Gastrocnemius medialis (tissue), 4 donors: ENCODE measurements at regions not wholly inside any gene's neighbourhood (a gene's known extent, or its start where the extent isn't known, plus 50 kb on each side); places are given as distances from the start of the nearest gene placed in this dataset.

Source experiments
- POLR2A ChIP-seq, 2 donors: fragments of 450-650 bp; IDR thresholded peaks; one replicate each; pipeline ENCODE4 v1.6.1; 2017; ENCODE audit warnings: antibody characterized with exemption in 2 of 2, mild to moderate bottlenecking in 2 of 2, moderate library complexity in 2 of 2
- TF ChIP-seq, protein P1 (sequence below), 5 experiments: fragments of 450-650 bp in 3 of 5; fragments of 200-600 bp in 2 of 5; sonication (generic) in 2 of 5; IDR thresholded peaks in 4 of 5; conservative IDR thresholded peaks in 1 of 5; 1 replicate in 4 of 5; 2 replicates in 1 of 5; pipeline ENCODE4 v1.5.1; 2016 to 2019; ENCODE audit warnings: antibody characterized with exemption in 5 of 5, mild to moderate bottlenecking in 3 of 5, moderate library complexity in 3 of 5

DNA sequence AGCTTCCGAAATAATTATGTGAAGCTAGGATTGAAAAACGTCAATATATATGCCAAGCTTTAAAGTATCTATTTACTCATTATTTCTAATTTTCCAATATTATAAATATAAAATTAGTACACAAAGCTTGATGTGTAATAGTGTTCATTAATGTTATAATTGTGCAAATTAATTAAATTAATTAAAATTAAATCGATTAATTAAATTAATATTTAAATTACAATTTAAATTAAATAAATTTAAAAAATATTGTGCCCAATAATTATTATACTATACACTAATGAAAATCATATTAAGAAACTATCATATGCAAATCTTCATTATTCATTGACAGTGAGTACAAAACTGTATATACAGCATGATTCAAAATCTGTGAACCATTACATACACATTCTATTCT, 409.8 kb downstream of the FAM170A start:
- TF ChIP-seq, protein P1, sequence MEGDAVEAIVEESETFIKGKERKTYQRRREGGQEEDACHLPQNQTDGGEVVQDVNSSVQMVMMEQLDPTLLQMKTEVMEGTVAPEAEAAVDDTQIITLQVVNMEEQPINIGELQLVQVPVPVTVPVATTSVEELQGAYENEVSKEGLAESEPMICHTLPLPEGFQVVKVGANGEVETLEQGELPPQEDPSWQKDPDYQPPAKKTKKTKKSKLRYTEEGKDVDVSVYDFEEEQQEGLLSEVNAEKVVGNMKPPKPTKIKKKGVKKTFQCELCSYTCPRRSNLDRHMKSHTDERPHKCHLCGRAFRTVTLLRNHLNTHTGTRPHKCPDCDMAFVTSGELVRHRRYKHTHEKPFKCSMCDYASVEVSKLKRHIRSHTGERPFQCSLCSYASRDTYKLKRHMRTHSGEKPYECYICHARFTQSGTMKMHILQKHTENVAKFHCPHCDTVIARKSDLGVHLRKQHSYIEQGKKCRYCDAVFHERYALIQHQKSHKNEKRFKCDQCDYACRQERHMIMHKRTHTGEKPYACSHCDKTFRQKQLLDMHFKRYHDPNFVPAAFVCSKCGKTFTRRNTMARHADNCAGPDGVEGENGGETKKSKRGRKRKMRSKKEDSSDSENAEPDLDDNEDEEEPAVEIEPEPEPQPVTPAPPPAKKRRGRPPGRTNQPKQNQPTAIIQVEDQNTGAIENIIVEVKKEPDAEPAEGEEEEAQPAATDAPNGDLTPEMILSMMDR (IDR thresholded peaks at IDR 0.05 in 4 of 5, conservative IDR thresholded peaks at IDR 0.05 in 1 of 5): no peak
- no peak for TF ChIP-seq POLR2A (IDR thresholded peaks at IDR 0.05)
